Stimulated activated naive CD4-positive, alpha-beta T cell treated with Interleukin-2 at 50 U/mL for 16 hours (primary cell): ENCODE measurements at regions not wholly inside any gene's neighbourhood (a gene's known extent, or its start where the extent isn't known, plus 50 kb on each side); places are given as distances from the start of the nearest gene placed in this dataset.

Experiments used
- DNase-seq: peaks from one replicate; lab custom pipeline; 2025; lab: John Stamatoyannopoulos, UW

GRCh38 chr2:120936476-120937334, 201.0 kb downstream of the GLI2 start:
- DNase-seq: no peak

GRCh38 chr2:120937686-120938044, 202.0 kb downstream of the GLI2 start:
- DNase-seq: no peak

GRCh38 chr2:120938045-120938771, 202.5 kb downstream of the GLI2 start:
- DNase-seq: no peak

DNA sequence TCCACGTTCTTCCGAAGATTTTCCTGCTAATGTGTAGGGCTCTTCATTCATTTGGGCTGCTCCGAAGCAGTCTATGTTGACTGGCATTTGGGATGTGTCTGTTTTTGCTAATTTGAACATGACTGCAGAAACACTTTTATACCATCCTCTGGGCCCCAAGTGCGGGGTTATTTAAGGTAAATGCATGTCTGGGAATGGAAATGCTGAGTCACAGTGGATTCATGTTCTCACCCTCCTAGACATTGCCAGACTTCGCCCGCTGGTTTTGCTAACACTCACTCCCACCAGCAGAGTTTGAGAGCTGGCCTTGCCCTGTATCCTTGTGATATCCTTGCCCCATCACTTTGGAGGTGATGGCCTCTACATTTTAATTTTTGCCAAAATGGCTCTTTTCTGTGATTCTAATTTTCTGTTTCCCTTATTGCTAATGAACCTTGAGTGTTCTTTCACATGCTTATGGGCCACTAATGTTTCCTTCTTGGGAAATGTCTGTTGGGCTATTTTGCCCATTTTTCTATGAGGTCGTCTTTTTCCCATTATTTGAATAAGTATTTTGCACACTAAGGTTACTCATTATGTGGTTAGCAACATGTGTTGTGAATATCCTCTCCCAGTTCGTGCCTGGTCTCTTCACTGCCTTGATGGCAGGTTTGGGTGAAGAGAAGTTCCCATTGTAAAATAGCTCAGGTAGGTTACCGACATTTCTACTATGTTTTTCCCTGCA, 204.1 kb downstream of the GLI2 start:
- no peak for DNase-seq

- DNase-seq: no peak
Observed at GRCh38 chr2:120940319-120940696, 204.6 kb downstream of the GLI2 start.

GRCh38 chr2:120940726-120941256, 205.1 kb downstream of the GLI2 start:
- DNase-seq: no peak

DNA sequence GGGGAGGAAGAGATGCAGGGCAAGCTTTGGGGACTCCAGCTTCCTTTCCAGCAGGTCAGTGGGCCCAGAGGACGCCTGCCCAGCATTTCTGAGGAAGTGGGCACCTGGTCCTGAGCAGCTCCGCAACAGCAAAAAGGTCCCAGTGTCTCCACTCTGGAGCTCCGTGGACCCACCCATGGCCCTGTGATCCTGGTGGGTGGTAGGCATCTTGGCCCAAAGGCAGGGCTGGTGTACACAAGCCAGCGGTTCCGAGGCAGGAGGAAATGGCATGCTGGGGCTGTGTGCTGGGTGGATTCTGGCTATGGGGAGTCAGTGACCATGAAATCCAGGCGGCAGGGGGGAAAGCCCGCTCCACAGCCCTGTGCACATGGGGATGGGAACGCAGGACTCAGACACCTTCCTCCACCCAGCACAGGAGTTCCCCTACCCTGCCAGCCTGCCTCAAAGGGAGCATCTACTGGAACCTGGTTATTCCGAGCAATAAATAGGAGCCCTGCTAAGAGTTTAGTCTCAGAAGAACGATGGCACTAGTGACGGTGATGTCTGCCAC, 206.0 kb downstream of the GLI2 start:
- no peak for DNase-seq

DNA sequence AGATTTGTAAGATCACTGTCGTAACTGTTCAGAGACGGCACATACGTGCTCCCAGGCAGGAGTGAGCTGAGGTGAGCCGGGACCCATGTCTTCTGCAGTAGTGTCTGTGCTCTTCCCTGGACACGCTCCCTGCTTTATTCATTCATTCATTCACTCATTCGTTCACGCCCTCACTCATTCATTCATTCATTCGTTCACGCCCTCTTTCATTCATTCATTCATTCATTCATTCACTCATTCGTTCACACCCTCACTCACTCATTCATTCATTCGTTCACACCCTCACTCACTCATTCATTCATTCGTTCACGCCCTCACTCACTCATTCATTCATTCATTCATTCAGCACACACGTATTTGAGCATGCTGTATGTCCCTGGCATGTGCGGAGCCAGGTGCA, 207.0 kb downstream of the GLI2 start:
- DNase-seq: no peak

GRCh38 chr2:120943403-120944034, 207.9 kb downstream of the GLI2 start:
- no peak for DNase-seq

DNA sequence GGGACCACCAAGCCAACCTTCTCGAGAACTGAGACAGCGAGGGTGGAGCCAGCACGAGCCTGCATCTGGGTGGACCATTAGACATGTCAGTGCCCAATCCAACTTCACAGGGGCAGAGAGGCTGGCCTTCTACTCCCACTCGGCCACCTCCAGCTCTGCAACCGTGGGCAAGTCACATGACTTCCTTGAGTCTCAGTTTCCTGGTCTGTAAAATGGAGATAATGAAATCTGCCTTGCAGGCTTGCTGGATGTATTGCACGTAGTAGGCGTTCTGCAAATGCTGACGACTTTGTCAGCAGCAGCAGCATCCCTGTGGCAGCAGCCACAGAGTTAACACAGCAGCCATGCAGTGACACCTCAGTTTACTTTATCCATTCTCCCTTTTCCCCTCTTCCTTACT, 208.9 kb downstream of the GLI2 start:
- DNase-seq: no peak

DNA sequence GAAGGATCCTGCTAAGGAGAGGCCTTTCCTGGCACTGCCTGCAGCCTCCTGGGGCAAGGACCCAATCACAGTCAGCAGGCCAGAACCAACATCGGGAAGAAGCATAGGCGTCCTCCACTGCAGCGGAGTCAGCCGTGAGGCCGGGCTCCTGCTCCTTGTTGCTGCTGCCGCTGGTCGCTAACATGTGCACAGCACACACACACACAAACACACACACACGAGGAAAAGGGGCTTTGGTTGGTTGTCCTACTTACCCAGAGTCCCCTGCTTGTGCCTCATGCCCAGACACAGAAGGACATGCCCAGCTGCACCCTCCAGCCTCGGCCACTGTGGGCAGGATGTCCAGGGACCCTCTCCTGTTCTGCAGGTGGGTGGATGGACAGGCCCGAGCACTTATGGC, 209.4 kb downstream of the GLI2 start:
- no peak for DNase-seq

DNA sequence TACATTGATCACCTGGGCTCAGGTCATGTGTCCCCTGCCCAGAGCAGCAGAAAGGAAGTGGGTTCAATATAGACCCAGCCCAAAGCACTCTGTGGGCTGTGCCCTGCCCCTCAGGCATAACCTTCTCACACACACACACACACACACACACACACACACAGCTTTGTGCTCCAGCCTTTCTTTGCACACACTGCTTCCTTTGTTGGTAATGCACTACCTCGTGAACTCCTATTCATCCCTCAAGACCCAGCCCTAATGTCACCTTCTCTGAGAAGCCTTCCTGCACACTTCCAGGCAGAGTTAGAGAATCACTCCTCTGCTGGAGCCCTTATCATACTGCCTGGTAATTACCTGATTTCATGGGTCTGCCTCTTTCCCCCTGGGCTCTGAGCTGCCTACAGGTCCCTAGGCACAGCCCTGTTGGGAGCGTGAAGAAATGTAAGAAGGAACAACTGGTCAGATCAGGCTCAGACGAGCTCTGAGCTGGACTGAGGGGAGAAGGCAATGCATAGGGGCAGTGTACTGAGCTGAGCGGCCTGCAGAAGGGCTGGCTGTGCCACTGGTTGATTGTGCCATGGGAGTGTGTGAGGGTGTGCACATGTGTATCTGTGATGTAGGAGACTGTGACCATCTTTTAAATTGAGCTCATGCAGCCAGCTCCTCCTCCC, 210.3 kb downstream of the GLI2 start:
- no peak for DNase-seq

DNA sequence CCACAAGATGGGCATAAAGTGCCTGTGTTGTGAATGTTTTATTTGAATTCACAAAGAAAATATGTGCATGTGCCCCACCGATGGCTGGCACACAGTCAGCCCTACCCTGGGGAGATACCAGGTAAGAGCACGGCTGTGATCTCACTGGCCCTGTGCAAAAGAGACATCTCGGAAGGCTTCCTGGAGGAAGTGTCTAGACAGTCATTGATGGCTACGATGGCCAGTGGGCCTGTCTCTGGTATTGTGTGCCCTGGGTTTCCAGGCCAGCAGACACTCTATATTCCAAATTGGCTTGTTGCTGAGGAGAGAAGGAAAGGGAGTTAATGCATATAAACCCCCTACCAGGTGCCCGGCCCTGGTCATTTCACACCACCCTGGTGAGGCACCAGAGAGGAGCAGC, 211.7 kb downstream of the GLI2 start:
- DNase-seq: no peak

DNA sequence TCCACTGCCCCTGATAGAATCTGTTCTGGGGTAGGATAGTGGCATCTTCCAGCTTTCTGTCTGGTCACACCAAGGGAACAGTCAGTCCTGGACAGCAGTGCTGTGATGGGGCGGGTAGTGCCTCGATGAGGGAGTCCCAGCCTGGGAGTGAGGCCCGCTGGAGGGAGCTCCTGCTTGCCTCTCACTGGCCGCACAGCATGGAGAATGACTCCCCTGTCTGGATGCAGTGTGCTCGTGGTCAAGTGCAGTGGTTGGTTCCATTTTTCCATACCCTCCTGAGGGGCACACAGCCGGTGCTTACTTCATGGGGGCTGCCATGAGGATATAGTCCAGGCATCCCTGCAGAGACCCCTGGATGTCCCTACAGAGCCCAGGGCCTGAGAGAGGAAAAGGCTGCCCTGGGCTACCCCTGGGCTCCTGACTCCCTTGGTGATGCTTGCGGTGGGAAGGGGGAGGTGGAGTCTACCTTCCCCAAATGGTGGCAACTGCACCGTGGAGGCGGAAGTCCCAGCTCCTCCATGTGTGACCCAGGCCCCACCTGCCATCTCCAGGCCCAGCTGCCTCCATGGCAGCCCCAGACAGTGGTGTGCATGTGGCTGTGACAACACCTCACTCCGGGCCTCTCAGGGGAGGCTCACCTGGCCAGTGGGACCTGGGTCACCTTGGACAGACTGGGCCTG, 212.5 kb downstream of the GLI2 start:
- DNase-seq: no peak

DNA sequence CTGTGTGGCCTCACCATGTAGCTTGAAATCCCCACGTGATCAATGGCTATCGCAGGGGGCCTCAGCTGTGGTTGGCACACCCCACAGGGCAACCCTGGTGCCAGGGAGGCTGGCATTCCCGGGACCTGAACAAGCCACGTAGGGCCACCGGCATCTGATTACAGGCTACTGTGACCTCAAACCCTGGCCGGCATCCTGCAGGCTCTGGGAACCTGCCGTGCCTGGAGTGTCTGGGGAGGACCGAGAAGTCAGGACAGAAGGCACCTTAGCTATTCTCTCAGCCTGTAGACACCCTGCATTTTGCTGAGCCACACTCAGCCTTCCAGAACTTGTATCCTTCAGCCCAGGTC, 213.0 kb downstream of the GLI2 start:
- no peak for DNase-seq

GRCh38 chr2:120949027-120949956, 213.6 kb downstream of the GLI2 start:
- no peak for DNase-seq

- DNase-seq: no peak
Observed at GRCh38 chr2:120949957-120950590, 214.4 kb downstream of the GLI2 start.

DNA sequence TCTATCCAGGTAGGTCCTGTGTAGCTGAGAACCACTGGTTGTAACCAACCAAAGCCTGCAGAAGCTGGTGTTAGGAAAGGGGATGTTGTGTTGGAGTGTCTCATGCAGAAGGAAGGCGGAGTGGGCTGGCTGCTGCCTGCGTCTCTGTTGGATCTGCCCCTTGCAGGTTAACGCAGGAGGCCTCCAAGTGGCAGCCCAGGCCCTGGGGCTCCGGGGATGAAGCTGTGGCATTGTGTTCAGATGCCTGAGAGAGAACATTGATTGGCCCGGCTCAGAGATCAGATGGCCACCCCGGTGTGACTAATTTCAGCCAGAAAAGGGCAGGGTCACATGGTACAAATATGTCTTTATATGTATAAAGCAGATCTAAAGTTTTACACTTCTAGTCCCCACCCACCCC, 216.0 kb downstream of the GLI2 start:
- DNase-seq: no peak

- no peak for DNase-seq
Observed at GRCh38 chr2:120952318-120952717, 216.7 kb downstream of the GLI2 start.
